GM12878 (cell line): ENCODE measurements at regions not wholly inside any gene's neighbourhood (a gene's known extent, or its start where the extent isn't known, plus 50 kb on each side); places are given as distances from the start of the nearest gene placed in this dataset.

ENCODE experiments used
- ATAC-seq: fragments of 200-7000 bp; cut with Tn5 transposase; 3 replicates; pipeline ENCODE4 v1.9.1; 2020; ENCODE audit warnings: mild to moderate bottlenecking, moderate library complexity
- BruUV-seq: library from RNA; stranded (reverse); fragments of 400-500 nt; replicated peaks from 2 replicates; lab custom pipeline; 2021; lab: Mats Ljungman, UMichigan
- CTCF ChIA-PET: fragments of 300-600 bp; sonication (Branson Sonifier 250); formaldehyde crosslinking; extraction: SDS; loops from one replicate; lab custom pipeline; 2021; ENCODE audit warnings: inconsistent platforms; lab: Yijun Ruan, JAX
- POLR2A ChIA-PET: fragments of 350-600 bp; formaldehyde crosslinking; extraction: SDS; loops from one replicate; lab custom pipeline; 2021; ENCODE audit warnings: inconsistent platforms; lab: Charles Lee
- RAD21 ChIA-PET: fragments of 300-600 bp; sonication (Branson Sonifier 250); formaldehyde crosslinking; loops from one replicate; lab custom pipeline; 2023; ENCODE audit warnings: antibody characterized with exemption; ENCODE audit not compliant: unreplicated experiment; lab: Charles Lee
- SMC1A ChIA-PET: fragments of 300-600 bp; sonication (Branson Sonifier 250); formaldehyde crosslinking; loops from one replicate; lab custom pipeline; 2023; ENCODE audit not compliant: unreplicated experiment, uncharacterized antibody; lab: Charles Lee
- DNase-seq: peaks from one replicate; pipeline ENCODE4 v3.0.0-alpha.2; 2011; ENCODE audit warnings: low read depth, low spot score
- FAIRE-seq: peaks from 3 replicates; lab custom pipeline; 2011; peaks lifted over from hg19 to GRCh38; lab: Jason Lieb, UNC
- H2AFZ ChIP-seq: 2 replicates; pipeline ENCODE4 v1.6.0; 2011; ENCODE audit warnings: low read depth, low read length, control low read depth; ENCODE audit not compliant: control insufficient read depth
- H3K27ac ChIP-seq: 2 replicates; pipeline ENCODE4 v1.5.1; 2011; ENCODE audit warnings: control low read depth; ENCODE audit not compliant: control insufficient read depth, insufficient read depth
- H3K27me3 ChIP-seq, 2 experiments: replicated peaks in 1 of 2; 2 replicates each; pipeline versions ENCODE4 v1.6.0 to v1.6.1; 2011; ENCODE audit warnings: low read length in 1 of 2; ENCODE audit not compliant: control insufficient read depth in 2 of 2, insufficient read depth in 2 of 2
- H3K36me3 ChIP-seq, 2 experiments: 2 replicates each; pipeline ENCODE4 v1.5.1; 2011; ENCODE audit warnings: low read length in 1 of 2; ENCODE audit not compliant: control insufficient read depth in 2 of 2, insufficient read depth in 2 of 2
- H3K4me1 ChIP-seq: 2 replicates; pipeline ENCODE4 v1.6.1; 2011; ENCODE audit warnings: mild to moderate bottlenecking, low read length, moderate library complexity, mixed read lengths; ENCODE audit not compliant: control insufficient read depth, insufficient read depth
- H3K4me2 ChIP-seq: 2 replicates; pipeline ENCODE4 v1.6.0; 2011; ENCODE audit warnings: control low read depth; ENCODE audit not compliant: control insufficient read depth, insufficient read depth
- H3K4me3 ChIP-seq: fragments of 200-600 bp; sonication (generic); 2 replicates; pipeline ENCODE4 v1.5.1; 2016
- H3K79me2 ChIP-seq: 2 replicates; pipeline ENCODE4 v1.6.0; 2011; ENCODE audit warnings: low read length; ENCODE audit not compliant: control insufficient read depth, insufficient read depth
- H3K9ac ChIP-seq: 2 replicates; pipeline ENCODE4 v1.8.0; 2011; ENCODE audit warnings: low read length, control low read depth, mixed read lengths; ENCODE audit not compliant: control insufficient read depth, insufficient read depth
- H3K9me3 ChIP-seq: replicated peaks from 3 replicates; pipeline ENCODE4 v1.5.1; 2011; ENCODE audit warnings: mild to moderate bottlenecking, low read length; ENCODE audit not compliant: control insufficient read depth, insufficient read depth
- H4K20me1 ChIP-seq: 2 replicates; pipeline ENCODE4 v1.6.0; 2011; ENCODE audit not compliant: control insufficient read depth, insufficient read depth
- ATF3 ChIP-seq: IDR thresholded peaks from 2 replicates; pipeline ENCODE4 v1.6.1; 2011; ENCODE audit warnings: low read depth, mild to moderate bottlenecking, low read length, moderate library complexity, borderline replicate concordance; ENCODE audit errors: extremely low read depth
- CUX1 ChIP-seq: IDR thresholded peaks from 2 replicates; pipeline ENCODE4 v1.6.1; 2012; ENCODE audit warnings: improper control_type of control experiment, low read depth, low read length; ENCODE audit not compliant: insufficient replicate concordance
- POU2F2 ChIP-seq: IDR thresholded peaks from 3 replicates; pipeline ENCODE4 v1.6.1; 2011; ENCODE audit warnings: low read depth, mild to moderate bottlenecking, low read length, borderline replicate concordance
- WGBS: methylation state at CpG from one replicate; pipeline ENCODE4 v1.1.6; 2016; ENCODE audit warnings: low lambda C conversion rate; ENCODE audit not compliant: insufficient replicate concordance, insufficient coverage; ENCODE audit errors: missing lambda C conversion rate; 5-methylcytosine and 5-hydroxymethylcytosine counted together
- in situ Hi-C: fragments of 300-500 bp; cut with MboI; formaldehyde crosslinking; loops from 9 replicates; pipeline ENCODE4 v1.14.3; 2018; ENCODE audit warnings: mixed read lengths
- intact Hi-C: fragments of 100-400 bp; cut with micrococcal nuclease; formaldehyde crosslinking; loops from one replicate; pipeline ENCODE4 v1.14.2; 2022; ENCODE audit not compliant: unreplicated experiment
- TF ChIP-seq, protein P1 (sequence below): IDR thresholded peaks from 2 replicates; pipeline ENCODE4 v1.6.1; 2012; ENCODE audit warnings: low read depth, low read length, improper control_type of control experiment

DNA sequence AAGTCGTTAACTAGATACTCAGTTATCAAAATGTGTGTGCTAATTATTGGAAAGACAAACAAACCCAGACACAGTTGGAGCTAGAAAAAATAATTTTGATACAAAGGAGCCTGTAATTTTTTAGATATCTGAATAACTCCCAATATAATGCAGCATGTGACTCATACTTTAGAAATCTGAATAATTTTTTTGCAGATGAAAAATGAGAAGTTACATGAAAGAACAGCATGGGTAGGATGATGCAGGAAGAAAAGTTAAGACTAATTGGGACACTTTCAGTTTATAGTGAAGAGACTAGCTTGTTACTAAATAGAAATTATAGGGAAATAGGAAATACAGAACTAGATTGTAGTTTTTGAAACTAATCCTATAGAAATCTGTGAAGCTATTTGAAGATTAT lies 945.8 kb downstream of the CBLN2 start:
- Histone ChIP-seq H3K4me3 (no peak overlapping the region), H3K79me2 (no peaks in the 10 kb centered on the region), H4K20me1 (no peaks in the 10 kb centered on the region), H2AFZ (no peak overlapping the region), H3K4me2 (no peak overlapping the region), H3K27me3 (no peaks in the 10 kb centered on the region), H3K9me3 (no peaks in the 10 kb centered on the region), H3K4me1 (no peaks in the 10 kb centered on the region), H3K36me3 (no peaks in the 10 kb centered on the region), H3K9ac (no peak overlapping the region), H3K27ac (no peak overlapping the region)
- no TSS peak for BruUV-seq
- FAIRE-seq (no peak), DNase-seq (no peak), ATAC-seq (no peak)
- in situ Hi-C loops (no loop called here), intact Hi-C loops (no loop called here)
- ChIA-PET POLR2A (no interaction called here), RAD21 (no interaction called here), CTCF (no interaction called here), SMC1A (no interaction called here)
- TF ChIP-seq, protein P1, sequence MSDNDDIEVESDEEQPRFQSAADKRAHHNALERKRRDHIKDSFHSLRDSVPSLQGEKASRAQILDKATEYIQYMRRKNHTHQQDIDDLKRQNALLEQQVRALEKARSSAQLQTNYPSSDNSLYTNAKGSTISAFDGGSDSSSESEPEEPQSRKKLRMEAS: no peak
- TF ChIP-seq POU2F2: no peak
- no peak for TF ChIP-seq ATF3
- TF ChIP-seq CUX1: no peak
- WGBS: 7% methylated on average over 1 of the region's 1 CpG
